Keratinocyte (primary cell): ENCODE measurements at regions not wholly inside any gene's neighbourhood (a gene's known extent, or its start where the extent isn't known, plus 50 kb on each side); places are given as distances from the start of the nearest gene placed in this dataset.

Experiments
- DNase-seq: peaks from one replicate; pipeline ENCODE4 v3.0.0-alpha.2; 2011; ENCODE audit warnings: low read depth, missing footprints, low spot score
- FAIRE-seq: peaks from 2 replicates; lab custom pipeline; 2011; peaks lifted over from hg19 to GRCh38; lab: Jason Lieb, UNC
- H2AFZ ChIP-seq: 2 replicates; pipeline ENCODE4 v1.6.0; 2012; ENCODE audit warnings: low read length, control low read depth, inconsistent platforms; ENCODE audit not compliant: control insufficient read depth
- H3K27ac ChIP-seq: 2 replicates; pipeline ENCODE4 v1.5.1; 2011; ENCODE audit warnings: low read length; ENCODE audit not compliant: control insufficient read depth, insufficient read depth
- H3K27me3 ChIP-seq: 3 replicates; pipeline ENCODE4 v1.6.0; 2011; ENCODE audit warnings: low read length; ENCODE audit not compliant: control insufficient read depth, insufficient read depth; ENCODE audit errors: extremely low read depth
- H3K36me3 ChIP-seq, 2 experiments: 2 replicates in 1 of 2; 3 replicates in 1 of 2; pipeline ENCODE4 v1.5.1; 2011; ENCODE audit warnings: low read length in 2 of 2, mild to moderate bottlenecking in 1 of 2; ENCODE audit not compliant: control insufficient read depth in 2 of 2, insufficient read depth in 2 of 2; ENCODE audit errors: extremely low read depth in 1 of 2
- H3K4me1 ChIP-seq: 3 replicates; pipeline ENCODE4 v1.5.1; 2011; ENCODE audit warnings: low read length; ENCODE audit not compliant: control insufficient read depth, insufficient read depth; ENCODE audit errors: extremely low read depth
- H3K4me2 ChIP-seq: 3 replicates; pipeline ENCODE4 v1.6.0; 2011; ENCODE audit warnings: low read depth, low read length; ENCODE audit not compliant: control insufficient read depth, insufficient read depth; ENCODE audit errors: extremely low read depth
- H3K4me3 ChIP-seq, 3 experiments: fragments of 200-600 bp in 1 of 3; sonication (generic) in 1 of 3; 2 replicates in 2 of 3; 3 replicates in 1 of 3; pipeline ENCODE4 v1.5.1; 2011 to 2016; ENCODE audit warnings: low read length in 3 of 3, mild to moderate bottlenecking in 3 of 3, control low read depth in 2 of 3, inconsistent platforms in 1 of 3, low read depth in 1 of 3, mixed read lengths in 1 of 3, mixed run types in 1 of 3, moderate library complexity in 1 of 3; ENCODE audit not compliant: control insufficient read depth in 2 of 3, insufficient read depth in 2 of 3; ENCODE audit errors: extremely low read depth in 1 of 3
- H3K79me2 ChIP-seq: 2 replicates; pipeline ENCODE4 v1.6.0; 2012; ENCODE audit warnings: low read length; ENCODE audit not compliant: control insufficient read depth, insufficient read depth
- H3K9ac ChIP-seq: 3 replicates; pipeline ENCODE4 v1.6.0; 2011; ENCODE audit warnings: low read length; ENCODE audit not compliant: control insufficient read depth, insufficient read depth; ENCODE audit errors: extremely low read depth
- H3K9me1 ChIP-seq: 3 replicates; pipeline ENCODE4 v1.6.0; 2011; ENCODE audit warnings: low read length; ENCODE audit not compliant: control insufficient read depth, insufficient read depth; ENCODE audit errors: extremely low read depth
- H3K9me3 ChIP-seq: 2 replicates; pipeline ENCODE4 v1.5.1; 2012; ENCODE audit warnings: low read depth, low read length; ENCODE audit not compliant: control insufficient read depth
- H4K20me1 ChIP-seq: 3 replicates; pipeline ENCODE4 v1.6.0; 2011; ENCODE audit warnings: low read length; ENCODE audit not compliant: control insufficient read depth, insufficient read depth; ENCODE audit errors: extremely low read depth
- CTCF ChIP-seq, 3 experiments: IDR thresholded peaks in 1 of 3; conservative IDR thresholded peaks in 1 of 3; optimal IDR thresholded peaks in 1 of 3; 2 replicates in 2 of 3; 3 replicates in 1 of 3; pipeline versions ENCODE3 to v1.5.1; 2011; ENCODE audit warnings: low read length in 3 of 3, mild to moderate bottlenecking in 3 of 3, moderate library complexity in 2 of 3, control low read depth in 1 of 3, inconsistent platforms in 1 of 3; ENCODE audit not compliant: insufficient read depth in 2 of 3; ENCODE audit errors: extremely low read depth in 1 of 3
- EZH2 ChIP-seq: IDR thresholded peaks from one replicate; pipeline ENCODE4 v1.6.1; 2012; ENCODE audit warnings: inconsistent platforms, mild to moderate bottlenecking, low read length, moderate library complexity
- dilution Hi-C: fragments of 300-500 bp; cut with MboI; formaldehyde crosslinking; loops from one replicate; pipeline ENCODE4 v1.7.0; 2020; ENCODE audit warnings: low sequenced_read_pairs; ENCODE audit not compliant: extremely low pct_ligation_motif_present

- TF ChIP-seq EZH2, result no peak
- TF ChIP-seq CTCF (optimal IDR thresholded peaks at IDR 0.05 in 1 of 3, IDR thresholded peaks at IDR 0.05 in 1 of 3, conservative IDR thresholded peaks at IDR 0.05 in 1 of 3; ENCODE audit: extremely low read depth in 1 of 3, insufficient read depth in 2 of 3, low read length in 3 of 3), result no peak
- DNase-seq, result no peak
- H3K36me3 ChIP-seq, result no peaks in the 10 kb centered on the region
- H4K20me1 ChIP-seq, result no peaks in the 10 kb centered on the region
- no peaks in the 10 kb centered on the region for H3K27me3 ChIP-seq
- no peaks in the 10 kb centered on the region for H3K9me1 ChIP-seq
- FAIRE-seq, result no peak
- H3K9ac ChIP-seq, result no peak overlapping the region
- no peak overlapping the region for H3K4me3 ChIP-seq
- no peaks in the 10 kb centered on the region for H3K9me3 ChIP-seq
- no peaks in the 10 kb centered on the region for H3K79me2 ChIP-seq
- H3K27ac ChIP-seq, result no peak overlapping the region
- no peak overlapping the region for H2AFZ ChIP-seq
- dilution Hi-C loops, result no loop called here
- no peaks in the 10 kb centered on the region for H3K4me1 ChIP-seq
- H3K4me2 ChIP-seq, result no peak overlapping the region
Observed at GRCh38 chr12:118682656-118683055, 298.7 kb upstream of the SRRM4 start.

GRCh38 chr12:118685983-118686607 lies 295.2 kb upstream of the SRRM4 start:
- no peak overlapping the region for H3K4me3 ChIP-seq
- H3K36me3 ChIP-seq, result no peaks in the 10 kb centered on the region
- FAIRE-seq (no peak), DNase-seq (no peak)
- no peaks in the 10 kb centered on the region for H3K4me1 ChIP-seq
- no peak for TF ChIP-seq CTCF (optimal IDR thresholded peaks at IDR 0.05 in 1 of 3, IDR thresholded peaks at IDR 0.05 in 1 of 3, conservative IDR thresholded peaks at IDR 0.05 in 1 of 3; ENCODE audit: extremely low read depth in 1 of 3, insufficient read depth in 2 of 3, low read length in 3 of 3)
- TF ChIP-seq EZH2, result no peak
- no peaks in the 10 kb centered on the region for H3K9me1 ChIP-seq
- H3K9me3 ChIP-seq, result no peaks in the 10 kb centered on the region
- no peaks in the 10 kb centered on the region for H3K79me2 ChIP-seq
- no peak overlapping the region for H3K9ac ChIP-seq
- H3K27ac ChIP-seq, result no peak overlapping the region
- no peaks in the 10 kb centered on the region for H3K27me3 ChIP-seq
- H4K20me1 ChIP-seq, result no peaks in the 10 kb centered on the region
- dilution Hi-C loops, result no loop called here
- no peak overlapping the region for H3K4me2 ChIP-seq
- H2AFZ ChIP-seq, result no peak overlapping the region
